Activated T-cell treated with anti-CD3 and anti-CD28 coated beads, Interleukin-2, amount 50 U/mL, for 24 hours (primary cell): ENCODE measurements at regions not wholly inside any gene's neighbourhood (a gene's known extent, or its start where the extent isn't known, plus 50 kb on each side); places are given as distances from the start of the nearest gene placed in this dataset.
"Not testable (repeated sequence)": the region's sequence is repeated elsewhere in the genome, so short reads cannot be mapped to it uniquely, and the experiment has no call there.

ENCODE experiments used
- DNase-seq: peaks from one replicate; pipeline ENCODE4 v3.0.0-alpha.2; 2020
- H3K27ac Mint-ChIP-seq: 2 replicates; pipeline ENCODE4 v1.8.0; 2020; ENCODE audit warnings: mild to moderate bottlenecking, mixed read lengths
- H3K27me3 Mint-ChIP-seq: 2 replicates; pipeline ENCODE4 v1.8.0; 2020; ENCODE audit warnings: mixed read lengths
- H3K36me3 Mint-ChIP-seq: 2 replicates; pipeline ENCODE4 v1.8.0; 2020; ENCODE audit warnings: low read depth, mixed read lengths
- H3K4me1 Mint-ChIP-seq: 2 replicates; pipeline ENCODE4 v1.8.0; 2020; ENCODE audit warnings: low read depth, mixed read lengths
- H3K4me3 Mint-ChIP-seq: 2 replicates; pipeline ENCODE4 v1.8.0; 2020; ENCODE audit warnings: mild to moderate bottlenecking, moderate library complexity, mixed read lengths
- H3K9me3 Mint-ChIP-seq: 2 replicates; pipeline ENCODE4 v1.8.0; 2020; ENCODE audit warnings: mixed read lengths

DNA sequence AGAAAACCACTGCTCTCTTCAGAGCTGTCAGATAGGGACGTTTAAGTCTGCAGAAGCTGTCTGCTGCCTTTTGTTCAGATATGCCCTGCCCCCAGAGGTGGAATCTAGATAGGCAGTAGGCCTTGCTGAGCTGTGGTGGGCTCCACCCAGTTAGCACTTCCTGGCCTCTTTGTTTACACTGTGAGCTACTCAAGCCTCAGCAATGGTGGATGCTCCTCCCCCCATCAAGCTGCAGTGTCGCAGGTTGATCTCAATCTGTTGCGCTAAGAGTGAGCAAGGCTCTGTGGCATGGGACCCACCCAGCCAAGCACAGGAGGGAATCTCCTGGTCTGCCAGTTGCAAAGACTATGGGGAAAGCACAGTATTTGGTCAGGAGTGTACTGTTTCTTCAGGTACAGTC is 59.2 kb upstream of the ZNF641 start:
- peaks cover 19% of the 10 kb centered on the region for H3K4me1 Mint-ChIP-seq
- H3K4me3 Mint-ChIP-seq, DNase-seq, H3K27me3 Mint-ChIP-seq, H3K36me3 Mint-ChIP-seq: not testable (repeated sequence)
- peak overlapping the region; percentile 50 for H3K27ac Mint-ChIP-seq
- peaks cover 24% of the 10 kb centered on the region for H3K9me3 Mint-ChIP-seq

DNA sequence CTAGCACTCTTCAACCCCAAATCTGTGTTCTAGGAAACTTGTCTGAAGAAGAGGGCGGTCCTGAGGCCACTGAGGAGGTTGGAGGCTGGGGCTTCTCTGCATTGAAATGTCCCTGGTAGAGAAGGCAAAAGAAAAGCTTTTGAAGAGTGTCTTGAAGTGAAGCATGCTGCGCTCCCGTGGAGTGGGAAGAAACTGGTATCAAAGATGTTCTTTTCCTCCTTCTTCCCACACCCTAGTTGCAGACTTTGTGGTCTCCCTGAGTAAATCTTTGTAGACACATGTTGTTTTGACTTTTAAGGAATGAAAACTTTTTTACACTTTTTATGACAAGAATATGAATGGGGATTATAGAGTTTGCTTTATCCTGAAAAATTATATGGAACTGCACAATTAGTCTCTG is 59.0 kb upstream of the ANP32D start:
- Mint-ChIP-seq H3K27ac (no peak overlapping the region), H3K4me3 (no peak overlapping the region), H3K36me3 (peaks cover 7% of the 10 kb centered on the region), H3K9me3 (peaks cover 12% of the 10 kb centered on the region), H3K4me1 (peaks cover 19% of the 10 kb centered on the region), H3K27me3 (peaks cover 14% of the 10 kb centered on the region)
- DNase-seq = no peak

- peaks cover 12% of the 10 kb centered on the region for H3K9me3 Mint-ChIP-seq
- H3K4me3 Mint-ChIP-seq = no peak overlapping the region
- DNase-seq = no peak
- H3K27me3 Mint-ChIP-seq = peaks cover 15% of the 10 kb centered on the region
- H3K27ac Mint-ChIP-seq = no peak overlapping the region
- peaks cover 17% of the 10 kb centered on the region for H3K4me1 Mint-ChIP-seq
- peaks cover 7% of the 10 kb centered on the region for H3K36me3 Mint-ChIP-seq
These were observed 58.3 kb upstream of the ANP32D start for GRCh38 chr12:48414021-48414420.

DNA sequence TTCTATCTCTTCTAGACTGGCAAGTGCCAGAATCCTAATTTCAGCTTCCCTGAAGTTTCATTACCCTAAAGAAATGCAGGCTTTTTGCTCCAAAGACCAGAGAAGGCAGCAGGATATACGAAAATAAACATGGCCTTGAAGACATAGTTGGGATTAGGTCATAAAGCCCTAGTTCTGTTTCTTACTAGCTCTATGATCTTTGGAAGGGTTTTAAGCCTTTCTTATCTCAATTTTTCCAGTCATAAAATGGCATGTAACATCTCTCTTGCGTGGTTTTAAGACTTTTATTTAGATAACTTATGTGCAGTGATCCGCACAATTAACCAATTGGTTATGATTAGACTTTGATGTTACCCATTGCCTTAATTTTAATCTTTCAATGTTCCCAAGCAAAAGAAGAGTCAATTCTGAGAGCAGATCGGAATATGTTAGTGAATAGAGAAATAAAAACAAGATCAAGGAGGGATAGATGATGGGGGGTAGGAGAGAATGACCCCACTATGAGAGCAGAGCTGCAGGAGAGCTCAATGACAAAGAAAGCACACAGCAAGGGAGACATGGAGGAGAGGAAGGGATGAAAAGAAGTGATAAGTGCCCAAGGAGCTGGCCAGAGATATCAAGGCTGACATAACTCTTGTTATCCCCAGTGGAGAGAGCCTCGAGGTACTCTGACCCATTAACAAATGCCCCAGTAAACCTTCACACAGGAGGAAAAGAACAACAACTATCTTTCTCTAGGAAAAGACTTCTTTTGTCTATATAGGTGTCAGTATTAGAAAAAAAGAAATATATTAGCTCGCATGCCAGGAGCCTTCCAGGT is 53.0 kb upstream of the ANP32D start:
- H3K27me3 Mint-ChIP-seq = peaks cover 15% of the 10 kb centered on the region

GRCh38 chr12:48420039-48420775 is 52.2 kb upstream of the ANP32D start:
- DNase-seq = no peak
- Mint-ChIP-seq H3K4me1 (peaks cover 7% of the 10 kb centered on the region), H3K9me3 (peaks cover 4% of the 10 kb centered on the region), H3K36me3 (no peaks in the 10 kb centered on the region), H3K27ac (no peak overlapping the region), H3K27me3 (peaks cover 9% of the 10 kb centered on the region), H3K4me3 (no peak overlapping the region)

More for the DNA sequence above, 53.0 kb upstream of the ANP32D start:
- H3K27ac Mint-ChIP-seq = no peak overlapping the region
- H3K9me3 Mint-ChIP-seq = peaks cover 4% of the 10 kb centered on the region
- H3K4me3 Mint-ChIP-seq = no peak overlapping the region
- no peak for DNase-seq
- H3K36me3 Mint-ChIP-seq = no peaks in the 10 kb centered on the region
- H3K4me1 Mint-ChIP-seq = no peaks in the 10 kb centered on the region

GRCh38 chr12:48422060-48422459 is 50.3 kb upstream of the ANP32D start:
- peaks cover 8% of the 10 kb centered on the region for H3K4me1 Mint-ChIP-seq
- H3K27me3 Mint-ChIP-seq = peaks cover 9% of the 10 kb centered on the region

More at GRCh38 chr12:48422060-48422459, 50.3 kb upstream of the ANP32D start:
- no peak overlapping the region for H3K27ac Mint-ChIP-seq
- H3K9me3 Mint-ChIP-seq = peaks cover 3% of the 10 kb centered on the region
- no peaks in the 10 kb centered on the region for H3K36me3 Mint-ChIP-seq
- no peak overlapping the region for H3K4me3 Mint-ChIP-seq
- no peak for DNase-seq
